GM21526 (cell line): ENCODE measurements at regions not wholly inside any gene's neighbourhood (a gene's known extent, or its start where the extent isn't known, plus 50 kb on each side); places are given as distances from the start of the nearest gene placed in this dataset.

Experiments used
- ATAC-seq: cut with Tn5 transposase; IDR thresholded peaks from one replicate; pipeline ENCODE4 v1.9.1; 2021; ENCODE audit warnings: moderate library complexity; ENCODE audit not compliant: unreplicated experiment, low FRiP score

- ATAC-seq = no peak
Observed at GRCh38 chr9:1200847-1201251, 150.7 kb downstream of the DMRT2 start.

GRCh38 chr9:1201262-1201661 is 151.1 kb downstream of the DMRT2 start:
- no peak for ATAC-seq

- no peak for ATAC-seq
Observed at GRCh38 chr9:1201901-1202300, 151.7 kb downstream of the DMRT2 start.

GRCh38 chr9:1202512-1203280 is 152.5 kb downstream of the DMRT2 start:
- ATAC-seq = no peak

- ATAC-seq = no peak
Observed at GRCh38 chr9:1207686-1208085, 157.5 kb downstream of the DMRT2 start.

GRCh38 chr9:1208157-1208556 is 158.0 kb downstream of the DMRT2 start:
- ATAC-seq = no peak

GRCh38 chr9:1210954-1211353 is 160.8 kb downstream of the DMRT2 start:
- no peak for ATAC-seq

GRCh38 chr9:1216532-1216931 is 166.4 kb downstream of the DMRT2 start:
- ATAC-seq = no peak

GRCh38 chr9:1217076-1217475 is 166.9 kb downstream of the DMRT2 start:
- ATAC-seq = no peak

- no peak for ATAC-seq
Observed at GRCh38 chr9:1219284-1219683, 169.1 kb downstream of the DMRT2 start.

- ATAC-seq = no peak
Observed at GRCh38 chr9:1221298-1221697, 171.1 kb downstream of the DMRT2 start.

GRCh38 chr9:1222511-1222910 is 172.4 kb downstream of the DMRT2 start:
- ATAC-seq = no peak

GRCh38 chr9:1231998-1232919 is 182.1 kb downstream of the DMRT2 start:
- no peak for ATAC-seq

- no peak for ATAC-seq
Observed at GRCh38 chr9:1233568-1233967, 183.4 kb downstream of the DMRT2 start.

GRCh38 chr9:1235650-1236049 is 185.5 kb downstream of the DMRT2 start:
- ATAC-seq = no peak

- ATAC-seq = no peak
Observed at GRCh38 chr9:1236061-1236460, 185.9 kb downstream of the DMRT2 start.

GRCh38 chr9:1238407-1238806 is 188.2 kb downstream of the DMRT2 start:
- no peak for ATAC-seq

GRCh38 chr9:1248743-1249142 is 198.6 kb downstream of the DMRT2 start:
- ATAC-seq = no peak

- ATAC-seq = no peak
Observed at GRCh38 chr9:1253064-1253979, 203.2 kb downstream of the DMRT2 start.

GRCh38 chr9:1254071-1254470 is 203.9 kb downstream of the DMRT2 start:
- ATAC-seq = no peak

- no peak for ATAC-seq
Observed at GRCh38 chr9:1256178-1256577, 206.0 kb downstream of the DMRT2 start.
